ENCODE measurements at regions not wholly inside any gene's neighbourhood (a gene's known extent, or its start where the extent isn't known, plus 50 kb on each side); places are given as distances from the start of the nearest gene placed in this dataset.

- no peak overlapping the region for H3K27ac ChIP-seq
- DNase-seq (no peak), ATAC-seq (no peak)
- intact Hi-C loops (cut with DNase I; ENCODE audit: low total_unique reads) = no loop called here
- H3K36me3 ChIP-seq = no peaks in the 10 kb centered on the region
- TF ChIP-seq POLR2A (IDR thresholded peaks at IDR 0.05) (no peak), CTCF (IDR thresholded peaks at IDR 0.05 in 4 of 5, conservative IDR thresholded peaks at IDR 0.05 in 1 of 5) (no peak)
- H3K4me1 ChIP-seq = peaks cover 5 to 10% of the 10 kb centered on the region in 2 donors
- no peak overlapping the region for H3K4me3 ChIP-seq
- in situ Hi-C loops (cut with MboI; ENCODE audit: low sequenced_read_pairs in 4 of 4) = no loop called here
- H3K9me3 ChIP-seq = no peaks in the 10 kb centered on the region
- no peaks in the 10 kb centered on the region for H3K27me3 ChIP-seq
Observed at GRCh38 chr9:99572567-99572966, 249.1 kb upstream of the NR4A3 start.

GRCh38 chr9:99573085-99573484 lies 248.6 kb upstream of the NR4A3 start:
- no peak for TF ChIP-seq POLR2A (IDR thresholded peaks at IDR 0.05)
- TF ChIP-seq CTCF (IDR thresholded peaks at IDR 0.05 in 4 of 5, conservative IDR thresholded peaks at IDR 0.05 in 1 of 5) = no peak
- no peaks in the 10 kb centered on the region for H3K27me3 ChIP-seq
- no peak for DNase-seq
- no peaks in the 10 kb centered on the region for H3K36me3 ChIP-seq
- no peak overlapping the region for H3K4me3 ChIP-seq
- no peak overlapping the region for H3K27ac ChIP-seq
- H3K9me3 ChIP-seq = no peaks in the 10 kb centered on the region
- H3K4me1 ChIP-seq = peaks cover 5 to 10% of the 10 kb centered on the region in 2 donors
- in situ Hi-C loops (cut with MboI; ENCODE audit: low sequenced_read_pairs in 4 of 4) (no loop called here), intact Hi-C loops (cut with DNase I; ENCODE audit: low total_unique reads) (no loop called here)
- no peak for ATAC-seq

GRCh38 chr9:99573886-99574285 lies 247.8 kb upstream of the NR4A3 start:
- Histone ChIP-seq H3K9me3 (no peaks in the 10 kb centered on the region), H3K4me3 (no peak overlapping the region), H3K4me1 (peaks cover 5 to 10% of the 10 kb centered on the region in 2 donors), H3K27ac (no peak overlapping the region), H3K36me3 (no peaks in the 10 kb centered on the region), H3K27me3 (no peaks in the 10 kb centered on the region)
- intact Hi-C loops (cut with DNase I; ENCODE audit: low total_unique reads) = no loop called here
- no peak for ATAC-seq
- TF ChIP-seq POLR2A (IDR thresholded peaks at IDR 0.05) = no peak
- TF ChIP-seq CTCF (IDR thresholded peaks at IDR 0.05 in 4 of 5, conservative IDR thresholded peaks at IDR 0.05 in 1 of 5) = no peak
- DNase-seq = no peak
- in situ Hi-C loops (cut with MboI; ENCODE audit: low sequenced_read_pairs in 4 of 4) = no loop called here

GRCh38 chr9:99576002-99576401 lies 245.7 kb upstream of the NR4A3 start:
- Histone ChIP-seq H3K27me3 (no peaks in the 10 kb centered on the region), H3K4me3 (no peak overlapping the region), H3K36me3 (no peaks in the 10 kb centered on the region), H3K9me3 (no peaks in the 10 kb centered on the region), H3K4me1 (peaks cover 5 to 10% of the 10 kb centered on the region in 2 donors), H3K27ac (no peak overlapping the region)
- in situ Hi-C loops (cut with MboI; ENCODE audit: low sequenced_read_pairs in 4 of 4) = loop anchor here in 1 of 4 donors (25.0 kb wide), 1 partner anchor 239 kb away; no protein-coding TSS in a partner anchor
- DNase-seq (no peak), ATAC-seq (no peak)
- no peak for TF ChIP-seq POLR2A (IDR thresholded peaks at IDR 0.05)
- no peak for TF ChIP-seq CTCF (IDR thresholded peaks at IDR 0.05 in 4 of 5, conservative IDR thresholded peaks at IDR 0.05 in 1 of 5)
- intact Hi-C loops (cut with DNase I; ENCODE audit: low total_unique reads) = no loop called here

GRCh38 chr9:99576876-99577275 lies 244.8 kb upstream of the NR4A3 start:
- intact Hi-C loops (cut with DNase I; ENCODE audit: low total_unique reads) = no loop called here

More at GRCh38 chr9:99576876-99577275, 244.8 kb upstream of the NR4A3 start:
- no peak for DNase-seq
- Histone ChIP-seq H3K27me3 (no peaks in the 10 kb centered on the region), H3K27ac (no peak overlapping the region), H3K36me3 (no peaks in the 10 kb centered on the region), H3K9me3 (no peaks in the 10 kb centered on the region), H3K4me3 (no peak overlapping the region), H3K4me1 (peaks cover 5 to 10% of the 10 kb centered on the region in 2 donors)
- TF ChIP-seq POLR2A (IDR thresholded peaks at IDR 0.05) (no peak), CTCF (IDR thresholded peaks at IDR 0.05 in 4 of 5, conservative IDR thresholded peaks at IDR 0.05 in 1 of 5) (no peak)
- no peak for ATAC-seq
- in situ Hi-C loops (cut with MboI; ENCODE audit: low sequenced_read_pairs in 4 of 4) = loop anchor here in 1 of 4 donors (25.0 kb wide), 1 partner anchor 240 kb away; no protein-coding TSS in a partner anchor
